MCF 10A (cell line): ENCODE measurements at regions not wholly inside any gene's neighbourhood (a gene's known extent, or its start where the extent isn't known, plus 50 kb on each side); places are given as distances from the start of the nearest gene placed in this dataset.
A peak's percentile ranks its signal among the peaks of the same experiment; 100 is the strongest.

ENCODE experiments used
- BruUV-seq: library from RNA; stranded (reverse); fragments of 400-500 nt; replicated peaks from 2 replicates; lab custom pipeline; 2021; lab: Mats Ljungman, UMichigan
- CTCF ChIA-PET: fragments of 300-600 bp; sonication (Branson Sonifier 250); formaldehyde crosslinking; extraction: SDS; loops from one replicate; lab custom pipeline; 2021; ENCODE audit warnings: antibody characterized with exemption, inconsistent platforms; lab: Yijun Ruan, JAX
- POLR2A ChIA-PET: fragments of 300-600, 350-650 bp; sonication (Branson Sonifier 250); formaldehyde crosslinking; extraction: SDS; loops from one replicate; lab custom pipeline; 2020; ENCODE audit warnings: antibody characterized with exemption, inconsistent platforms; lab: Yijun Ruan, JAX
- DNase-seq: peaks from one replicate; pipeline ENCODE4 v3.0.0-alpha.2; 2018; ENCODE audit not compliant: unreplicated experiment
- H3K27ac Mint-ChIP-seq: one replicate; pipeline ENCODE4 v1.8.0; 2022; ENCODE audit warnings: mild to moderate bottlenecking, low read depth, mixed read lengths; ENCODE audit not compliant: unreplicated experiment
- H3K27me3 Mint-ChIP-seq: one replicate; pipeline ENCODE4 v1.8.0; 2022; ENCODE audit warnings: mixed read lengths; ENCODE audit not compliant: insufficient read depth, unreplicated experiment
- H3K36me3 Mint-ChIP-seq: one replicate; pipeline ENCODE4 v1.8.0; 2022; ENCODE audit warnings: mild to moderate bottlenecking, moderate library complexity, mixed read lengths; ENCODE audit not compliant: insufficient read depth, unreplicated experiment
- H3K4me1 Mint-ChIP-seq: one replicate; pipeline ENCODE4 v1.8.0; 2022; ENCODE audit warnings: mixed read lengths; ENCODE audit not compliant: insufficient read depth, unreplicated experiment
- H3K4me3 Mint-ChIP-seq: one replicate; pipeline ENCODE4 v1.8.0; 2022; ENCODE audit warnings: mild to moderate bottlenecking, moderate library complexity, mixed read lengths; ENCODE audit not compliant: unreplicated experiment
- H3K9me3 Mint-ChIP-seq: one replicate; pipeline ENCODE4 v1.8.0; 2022; ENCODE audit warnings: mixed read lengths; ENCODE audit not compliant: unreplicated experiment
- intact Hi-C: fragments of 100-400 bp; cut with micrococcal nuclease; formaldehyde crosslinking; loops from 2 replicates; pipeline ENCODE4 v1.14.1; 2022
- TF ChIP-seq, protein P1 (sequence below): fragments of 200-600 bp; IDR thresholded peaks from one replicate; pipeline ENCODE4 v1.8.0; 2022; ENCODE audit warnings: antibody characterized with exemption, mild to moderate bottlenecking; ENCODE audit not compliant: unreplicated experiment

DNA sequence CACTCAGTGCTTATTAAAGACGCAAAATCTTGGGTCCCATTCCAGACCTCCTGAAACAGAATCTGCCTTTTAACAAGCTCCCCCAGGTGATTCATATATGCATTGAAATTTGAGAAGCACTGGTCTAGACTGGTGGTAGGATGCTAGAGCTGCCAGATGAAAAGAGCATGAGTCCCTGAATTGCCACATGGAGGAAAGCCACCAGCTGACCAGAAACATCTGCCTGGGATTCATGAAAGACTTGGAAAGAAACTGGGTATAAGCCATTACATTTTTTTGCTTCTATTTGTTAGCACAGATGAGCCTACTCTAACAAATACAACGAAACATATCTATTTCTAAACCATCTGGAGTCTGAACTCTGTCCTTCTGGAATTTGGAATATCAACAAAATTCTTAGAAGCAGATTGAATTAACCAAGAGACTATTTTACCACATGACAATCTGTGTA lies 228.9 kb downstream of the RBM43 start:
- no peak overlapping the region for H3K27ac Mint-ChIP-seq
- no peaks in the 10 kb centered on the region for H3K36me3 Mint-ChIP-seq
- no peak overlapping the region for H3K4me3 Mint-ChIP-seq
- ChIA-PET CTCF (interaction anchor here (0.6 to 2.5 kb wide), 3 partner anchors 10 to 496 kb away, joined by 3 to 13 read pairs (median 3); no protein-coding TSS in a partner anchor), POLR2A (interaction anchor here (1.1 kb wide), 1 partner anchor 554 kb away, joined by 6 read pairs; no protein-coding TSS in a partner anchor)
- H3K9me3 Mint-ChIP-seq: no peaks in the 10 kb centered on the region
- no TSS peak for BruUV-seq
- TF ChIP-seq, protein P1, sequence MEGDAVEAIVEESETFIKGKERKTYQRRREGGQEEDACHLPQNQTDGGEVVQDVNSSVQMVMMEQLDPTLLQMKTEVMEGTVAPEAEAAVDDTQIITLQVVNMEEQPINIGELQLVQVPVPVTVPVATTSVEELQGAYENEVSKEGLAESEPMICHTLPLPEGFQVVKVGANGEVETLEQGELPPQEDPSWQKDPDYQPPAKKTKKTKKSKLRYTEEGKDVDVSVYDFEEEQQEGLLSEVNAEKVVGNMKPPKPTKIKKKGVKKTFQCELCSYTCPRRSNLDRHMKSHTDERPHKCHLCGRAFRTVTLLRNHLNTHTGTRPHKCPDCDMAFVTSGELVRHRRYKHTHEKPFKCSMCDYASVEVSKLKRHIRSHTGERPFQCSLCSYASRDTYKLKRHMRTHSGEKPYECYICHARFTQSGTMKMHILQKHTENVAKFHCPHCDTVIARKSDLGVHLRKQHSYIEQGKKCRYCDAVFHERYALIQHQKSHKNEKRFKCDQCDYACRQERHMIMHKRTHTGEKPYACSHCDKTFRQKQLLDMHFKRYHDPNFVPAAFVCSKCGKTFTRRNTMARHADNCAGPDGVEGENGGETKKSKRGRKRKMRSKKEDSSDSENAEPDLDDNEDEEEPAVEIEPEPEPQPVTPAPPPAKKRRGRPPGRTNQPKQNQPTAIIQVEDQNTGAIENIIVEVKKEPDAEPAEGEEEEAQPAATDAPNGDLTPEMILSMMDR: no peak
- H3K4me1 Mint-ChIP-seq: peaks cover 15% of the 10 kb centered on the region
- no peaks in the 10 kb centered on the region for H3K27me3 Mint-ChIP-seq
- intact Hi-C loops: no loop called here
- DNase-seq: peak; percentile 53

DNA sequence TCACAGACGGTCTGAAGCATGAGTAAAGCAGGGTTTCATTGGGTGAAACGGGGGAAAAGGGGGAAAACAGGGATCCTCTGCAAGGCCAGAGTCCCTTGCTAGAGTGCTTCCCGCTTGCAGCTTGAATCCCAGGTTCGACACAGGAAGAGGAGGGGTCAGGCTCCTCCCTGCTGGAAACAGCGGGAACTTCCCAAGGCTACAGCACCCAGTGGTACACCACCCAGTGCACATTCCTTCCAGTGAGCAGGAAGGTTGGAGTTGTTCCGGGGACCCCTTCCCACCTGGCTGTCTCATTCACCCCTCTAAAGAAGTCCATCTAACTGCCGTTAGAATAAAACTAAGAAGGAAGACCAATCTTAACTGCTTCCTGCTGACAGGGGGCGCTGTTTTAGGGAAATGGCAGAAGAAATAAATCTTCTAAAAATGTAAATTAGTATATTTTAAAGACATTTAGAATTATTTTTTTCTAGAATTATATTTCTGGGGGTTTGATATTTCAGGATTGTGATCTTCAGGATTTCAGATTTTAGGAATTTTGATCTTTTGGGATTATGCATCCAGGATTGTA lies 230.9 kb downstream of the RBM43 start:
- intact Hi-C loops: no loop called here
- H3K9me3 Mint-ChIP-seq: no peaks in the 10 kb centered on the region
- H3K4me3 Mint-ChIP-seq: no peak overlapping the region
- no TSS peak for BruUV-seq
- H3K36me3 Mint-ChIP-seq: no peaks in the 10 kb centered on the region
- CTCF ChIA-PET: interaction anchor here (0.6 kb wide), 1 partner anchor 57 kb away, joined by 3 read pairs; no protein-coding TSS in a partner anchor
- peaks cover 15% of the 10 kb centered on the region for H3K4me1 Mint-ChIP-seq
- TF ChIP-seq, protein P1: peak; percentile 22
- POLR2A ChIA-PET: interaction anchor here (1.8 kb wide), 1 partner anchor 11 kb away, joined by 6 read pairs; no protein-coding TSS in a partner anchor
- no peak overlapping the region for H3K27ac Mint-ChIP-seq
- no peak for DNase-seq
- no peaks in the 10 kb centered on the region for H3K27me3 Mint-ChIP-seq

DNA sequence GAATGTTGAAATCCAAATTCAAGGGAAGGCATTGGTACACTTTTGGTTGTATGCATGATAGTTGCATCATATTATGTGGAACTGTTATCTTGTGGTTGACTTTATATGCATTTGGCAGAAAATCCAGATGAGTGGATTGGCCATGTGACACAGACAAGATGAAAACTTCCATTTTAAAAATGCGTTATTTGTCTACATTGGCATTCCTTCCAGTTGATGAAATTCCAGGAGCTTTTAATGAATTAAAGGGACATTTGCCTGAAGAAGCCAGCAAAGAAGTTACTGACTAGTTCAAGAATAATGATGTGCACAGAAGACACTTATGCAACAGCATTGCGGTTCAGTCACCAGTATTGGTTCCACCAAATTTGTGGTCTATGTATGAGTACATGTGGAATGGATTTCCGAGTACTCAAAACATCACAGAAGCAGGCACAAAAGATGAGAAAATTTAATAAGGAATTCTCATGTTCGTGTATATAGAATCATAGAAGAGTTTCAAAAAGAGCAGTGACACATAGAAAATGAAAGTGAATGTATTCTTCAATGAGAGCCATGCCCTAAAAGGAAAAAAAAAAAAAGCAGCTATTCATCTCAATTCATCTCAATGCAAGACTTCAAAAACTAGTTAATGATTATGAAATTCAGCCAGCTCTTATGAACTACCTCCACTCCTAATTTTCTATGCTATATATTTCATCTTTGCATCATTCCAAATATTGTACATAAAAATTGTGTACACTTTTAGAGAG lies 232.1 kb downstream of the RBM43 start:
- TF ChIP-seq, protein P1: no peak
- Mint-ChIP-seq H3K9me3 (no peaks in the 10 kb centered on the region), H3K36me3 (no peaks in the 10 kb centered on the region), H3K4me3 (peak overlapping the region; percentile 50), H3K27ac (no peak overlapping the region), H3K4me1 (peaks cover 15% of the 10 kb centered on the region), H3K27me3 (no peaks in the 10 kb centered on the region)
- POLR2A ChIA-PET: no interaction called here
- peak; percentile 47 for DNase-seq
- BruUV-seq: no TSS peak
- CTCF ChIA-PET: interaction anchor here (0.6 kb wide), 1 partner anchor 140 kb away, joined by 7 read pairs; no protein-coding TSS in a partner anchor
- intact Hi-C loops: no loop called here

DNA sequence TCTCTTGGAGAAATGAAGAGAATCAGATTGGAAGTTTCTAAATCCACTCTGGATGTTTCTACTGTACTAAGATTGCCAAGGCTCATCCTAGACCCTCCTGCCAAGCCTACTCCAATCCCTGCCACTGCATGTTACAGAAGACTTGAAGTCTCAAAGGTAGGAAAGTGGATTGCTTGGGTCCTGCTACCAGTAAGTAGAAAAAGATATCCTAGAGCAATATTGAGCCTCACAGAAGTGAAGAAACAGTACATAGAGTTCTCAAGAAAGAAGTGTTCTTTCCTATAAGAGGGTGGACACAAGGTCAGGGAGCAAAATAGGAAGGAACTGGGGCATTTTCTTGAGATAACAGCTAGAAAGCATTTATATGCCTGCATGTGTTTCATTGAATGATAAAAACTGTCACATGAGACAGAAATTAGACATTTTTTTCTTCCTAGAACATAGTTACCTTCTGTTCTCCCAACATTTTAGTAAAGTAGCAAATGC lies 232.9 kb downstream of the RBM43 start:
- TF ChIP-seq, protein P1: no peak
- ChIA-PET CTCF (interaction anchor here (0.7 kb wide), 1 partner anchor 31 kb away, joined by 3 read pairs; no protein-coding TSS in a partner anchor), POLR2A (no interaction called here)
- Mint-ChIP-seq H3K36me3 (no peaks in the 10 kb centered on the region), H3K4me1 (peaks cover 15% of the 10 kb centered on the region), H3K4me3 (no peak overlapping the region), H3K27me3 (no peaks in the 10 kb centered on the region), H3K27ac (no peak overlapping the region), H3K9me3 (no peaks in the 10 kb centered on the region)
- no peak for DNase-seq
- intact Hi-C loops: no loop called here
- BruUV-seq: no TSS peak
